Suprapubic skin (tissue), 4 donors: ENCODE measurements at regions not wholly inside any gene's neighbourhood (a gene's known extent, or its start where the extent isn't known, plus 50 kb on each side); places are given as distances from the start of the nearest gene placed in this dataset.

Experiments
- EP300 ChIP-seq: sonication (generic); formaldehyde crosslinking; IDR thresholded peaks from one replicate; pipeline ENCODE4 v1.6.1; 2017; ENCODE audit warnings: antibody characterized with exemption
- POLR2A ChIP-seq, 2 donors: fragments of 450-650 bp; IDR thresholded peaks; one replicate each; pipeline ENCODE4 v1.6.1; 2017; ENCODE audit warnings: antibody characterized with exemption in 2 of 2, mild to moderate bottlenecking in 2 of 2, moderate library complexity in 2 of 2
- POLR2AphosphoS5 ChIP-seq, 3 donors: sonication (generic); formaldehyde crosslinking; IDR thresholded peaks; one replicate each; pipeline ENCODE4 v1.6.1; 2017; ENCODE audit warnings: antibody characterized with exemption in 3 of 3
- TF ChIP-seq, protein P1 (sequence below), 2 donors: fragments of 200-600 bp in 1 of 2; fragments of 450-650 bp in 1 of 2; sonication (generic) in 1 of 2; IDR thresholded peaks; one replicate each; pipeline ENCODE4 v1.5.1; 2016 to 2019; ENCODE audit warnings: antibody characterized with exemption in 2 of 2, mild to moderate bottlenecking in 1 of 2, moderate library complexity in 1 of 2

GRCh38 chr5:4405614-4406219 is 734.4 kb upstream of the ADAMTS16 start:
- TF ChIP-seq, protein P1, sequence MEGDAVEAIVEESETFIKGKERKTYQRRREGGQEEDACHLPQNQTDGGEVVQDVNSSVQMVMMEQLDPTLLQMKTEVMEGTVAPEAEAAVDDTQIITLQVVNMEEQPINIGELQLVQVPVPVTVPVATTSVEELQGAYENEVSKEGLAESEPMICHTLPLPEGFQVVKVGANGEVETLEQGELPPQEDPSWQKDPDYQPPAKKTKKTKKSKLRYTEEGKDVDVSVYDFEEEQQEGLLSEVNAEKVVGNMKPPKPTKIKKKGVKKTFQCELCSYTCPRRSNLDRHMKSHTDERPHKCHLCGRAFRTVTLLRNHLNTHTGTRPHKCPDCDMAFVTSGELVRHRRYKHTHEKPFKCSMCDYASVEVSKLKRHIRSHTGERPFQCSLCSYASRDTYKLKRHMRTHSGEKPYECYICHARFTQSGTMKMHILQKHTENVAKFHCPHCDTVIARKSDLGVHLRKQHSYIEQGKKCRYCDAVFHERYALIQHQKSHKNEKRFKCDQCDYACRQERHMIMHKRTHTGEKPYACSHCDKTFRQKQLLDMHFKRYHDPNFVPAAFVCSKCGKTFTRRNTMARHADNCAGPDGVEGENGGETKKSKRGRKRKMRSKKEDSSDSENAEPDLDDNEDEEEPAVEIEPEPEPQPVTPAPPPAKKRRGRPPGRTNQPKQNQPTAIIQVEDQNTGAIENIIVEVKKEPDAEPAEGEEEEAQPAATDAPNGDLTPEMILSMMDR (IDR thresholded peaks at IDR 0.05), result no peak
- TF ChIP-seq POLR2A (IDR thresholded peaks at IDR 0.05) (no peak), POLR2AphosphoS5 (IDR thresholded peaks at IDR 0.05) (no peak), EP300 (no peak)
